ENCODE measurements at regions not wholly inside any gene's neighbourhood (a gene's known extent, or its start where the extent isn't known, plus 50 kb on each side); places are given as distances from the start of the nearest gene placed in this dataset.

GRCh38 chr11:98771791-98772190, 249.0 kb upstream of the CNTN5 start:
- H3K27ac ChIP-seq (ENCODE audit: low read depth), result no peak overlapping the region
- no peaks in the 10 kb centered on the region for H3K4me1 ChIP-seq (ENCODE audit: insufficient read depth)
- H3K4me3 ChIP-seq, result no peak overlapping the region
- ATAC-seq (no peak), DNase-seq (ENCODE audit: low spot score) (no peak)
- H4K20me1 ChIP-seq (replicated peaks; ENCODE audit: insufficient read depth), result no peaks in the 10 kb centered on the region
- Mint-ChIP-seq H3K27me3 (ENCODE audit: insufficient read depth, low read depth, poor library complexity) (no peaks in the 10 kb centered on the region), H3K4me1 (no peaks in the 10 kb centered on the region), H3K36me3 (ENCODE audit: low read depth) (peaks cover 17% of the 10 kb centered on the region), H3K9me3 (peaks cover 37% of the 10 kb centered on the region), H3K4me3 (no peak overlapping the region), H3K27ac (no peak overlapping the region)
- H3K79me2 ChIP-seq (replicated peaks; ENCODE audit: insufficient read depth), result no peaks in the 10 kb centered on the region
- TF ChIP-seq ZNF462 (CRISPR knock-in tag; IDR thresholded peaks at IDR 0.05), result no peak
- TF ChIP-seq NANOG (IDR thresholded peaks at IDR 0.05; ENCODE audit: borderline replicate concordance), result no peak
- TF ChIP-seq ZNF114 (CRISPR knock-in tag; IDR thresholded peaks at IDR 0.05), result no peak
- TF ChIP-seq POLR2AphosphoS5 (IDR thresholded peaks at IDR 0.05; ENCODE audit: low read depth), result no peak
- TF ChIP-seq, protein P1, sequence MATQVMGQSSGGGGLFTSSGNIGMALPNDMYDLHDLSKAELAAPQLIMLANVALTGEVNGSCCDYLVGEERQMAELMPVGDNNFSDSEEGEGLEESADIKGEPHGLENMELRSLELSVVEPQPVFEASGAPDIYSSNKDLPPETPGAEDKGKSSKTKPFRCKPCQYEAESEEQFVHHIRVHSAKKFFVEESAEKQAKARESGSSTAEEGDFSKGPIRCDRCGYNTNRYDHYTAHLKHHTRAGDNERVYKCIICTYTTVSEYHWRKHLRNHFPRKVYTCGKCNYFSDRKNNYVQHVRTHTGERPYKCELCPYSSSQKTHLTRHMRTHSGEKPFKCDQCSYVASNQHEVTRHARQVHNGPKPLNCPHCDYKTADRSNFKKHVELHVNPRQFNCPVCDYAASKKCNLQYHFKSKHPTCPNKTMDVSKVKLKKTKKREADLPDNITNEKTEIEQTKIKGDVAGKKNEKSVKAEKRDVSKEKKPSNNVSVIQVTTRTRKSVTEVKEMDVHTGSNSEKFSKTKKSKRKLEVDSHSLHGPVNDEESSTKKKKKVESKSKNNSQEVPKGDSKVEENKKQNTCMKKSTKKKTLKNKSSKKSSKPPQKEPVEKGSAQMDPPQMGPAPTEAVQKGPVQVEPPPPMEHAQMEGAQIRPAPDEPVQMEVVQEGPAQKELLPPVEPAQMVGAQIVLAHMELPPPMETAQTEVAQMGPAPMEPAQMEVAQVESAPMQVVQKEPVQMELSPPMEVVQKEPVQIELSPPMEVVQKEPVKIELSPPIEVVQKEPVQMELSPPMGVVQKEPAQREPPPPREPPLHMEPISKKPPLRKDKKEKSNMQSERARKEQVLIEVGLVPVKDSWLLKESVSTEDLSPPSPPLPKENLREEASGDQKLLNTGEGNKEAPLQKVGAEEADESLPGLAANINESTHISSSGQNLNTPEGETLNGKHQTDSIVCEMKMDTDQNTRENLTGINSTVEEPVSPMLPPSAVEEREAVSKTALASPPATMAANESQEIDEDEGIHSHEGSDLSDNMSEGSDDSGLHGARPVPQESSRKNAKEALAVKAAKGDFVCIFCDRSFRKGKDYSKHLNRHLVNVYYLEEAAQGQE (IDR thresholded peaks at IDR 0.05; ENCODE audit: unreplicated experiment), result no peak
- no peak for TF ChIP-seq CTCF (conservative IDR thresholded peaks at IDR 0.05; ENCODE audit: low read depth in 2 of 2)
- TF ChIP-seq, protein P2, sequence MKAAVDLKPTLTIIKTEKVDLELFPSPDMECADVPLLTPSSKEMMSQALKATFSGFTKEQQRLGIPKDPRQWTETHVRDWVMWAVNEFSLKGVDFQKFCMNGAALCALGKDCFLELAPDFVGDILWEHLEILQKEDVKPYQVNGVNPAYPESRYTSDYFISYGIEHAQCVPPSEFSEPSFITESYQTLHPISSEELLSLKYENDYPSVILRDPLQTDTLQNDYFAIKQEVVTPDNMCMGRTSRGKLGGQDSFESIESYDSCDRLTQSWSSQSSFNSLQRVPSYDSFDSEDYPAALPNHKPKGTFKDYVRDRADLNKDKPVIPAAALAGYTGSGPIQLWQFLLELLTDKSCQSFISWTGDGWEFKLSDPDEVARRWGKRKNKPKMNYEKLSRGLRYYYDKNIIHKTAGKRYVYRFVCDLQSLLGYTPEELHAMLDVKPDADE (IDR thresholded peaks at IDR 0.05), result no peak
- TF ChIP-seq STAT1 (IDR thresholded peaks at IDR 0.05; ENCODE audit: unreplicated experiment), result no peak
- H3K36me3 ChIP-seq (ENCODE audit: insufficient read depth), result no peaks in the 10 kb centered on the region
- no peak overlapping the region for H2AFZ ChIP-seq
- no peak overlapping the region for H3K4me2 ChIP-seq
- H3K9me2 ChIP-seq (ENCODE audit: insufficient read depth), result no peaks in the 10 kb centered on the region
- no peaks in the 10 kb centered on the region for H3F3A ChIP-seq (replicated peaks; ENCODE audit: low read depth)
- no peaks in the 10 kb centered on the region for H3K27me3 ChIP-seq (ENCODE audit: insufficient read depth)

Data from GM23338 (cell line).